GM04503 (cell line): ENCODE measurements at regions not wholly inside any gene's neighbourhood (a gene's known extent, or its start where the extent isn't known, plus 50 kb on each side); places are given as distances from the start of the nearest gene placed in this dataset.

Experiments
- DNase-seq: peaks from one replicate; pipeline ENCODE4 v3.0.0-alpha.2; 2012; ENCODE audit warnings: low read depth

GRCh38 chr22:27116312-27117086, 459.1 kb downstream of the MIAT start:
- no peak for DNase-seq

GRCh38 chr22:27120036-27120435, 462.6 kb downstream of the MIAT start:
- DNase-seq, result no peak

GRCh38 chr22:27122574-27122973, 465.2 kb downstream of the MIAT start:
- DNase-seq, result no peak

- DNase-seq, result no peak
Observed at GRCh38 chr22:27123880-27124279, 466.5 kb downstream of the MIAT start.

- no peak for DNase-seq
Observed at GRCh38 chr22:27124351-27124966, 467.1 kb downstream of the MIAT start.

- DNase-seq, result no peak
Observed at GRCh38 chr22:27125539-27125938, 468.2 kb downstream of the MIAT start.

GRCh38 chr22:27127911-27128310, 470.5 kb downstream of the MIAT start:
- no peak for DNase-seq

- DNase-seq, result no peak
Observed at GRCh38 chr22:27128461-27129085, 471.2 kb downstream of the MIAT start.

GRCh38 chr22:27129266-27129665, 471.9 kb downstream of the MIAT start:
- peak; percentile 59 for DNase-seq

- no peak for DNase-seq
Observed at GRCh38 chr22:27130906-27131305, 473.5 kb downstream of the MIAT start.

GRCh38 chr22:27131346-27131745, 474.0 kb downstream of the MIAT start:
- no peak for DNase-seq

GRCh38 chr22:27132400-27132799, 475.0 kb downstream of the MIAT start:
- DNase-seq, result no peak

- no peak for DNase-seq
Observed at GRCh38 chr22:27133019-27133431, 475.6 kb downstream of the MIAT start.

GRCh38 chr22:27133681-27134314, 476.4 kb downstream of the MIAT start:
- no peak for DNase-seq

- DNase-seq, result peak; percentile 64
Observed at GRCh38 chr22:27134315-27134701, 476.9 kb downstream of the MIAT start.

- DNase-seq, result peak; percentile 54
Observed at GRCh38 chr22:27135031-27135981, 477.9 kb downstream of the MIAT start.

- no peak for DNase-seq
Observed at GRCh38 chr22:27136596-27136995, 479.2 kb downstream of the MIAT start.

GRCh38 chr22:27137871-27138337, 480.5 kb downstream of the MIAT start:
- no peak for DNase-seq

GRCh38 chr22:27138471-27138870, 481.1 kb downstream of the MIAT start:
- no peak for DNase-seq

GRCh38 chr22:27139935-27140511, 482.6 kb downstream of the MIAT start:
- peak; percentile 68 for DNase-seq

GRCh38 chr22:27142286-27142685, 484.9 kb downstream of the MIAT start:
- no peak for DNase-seq
